Fibroblast of skin of back (primary cell): ENCODE measurements at regions not wholly inside any gene's neighbourhood (a gene's known extent, or its start where the extent isn't known, plus 50 kb on each side); places are given as distances from the start of the nearest gene placed in this dataset.
"Not testable (repeated sequence)": the region's sequence is repeated elsewhere in the genome, so short reads cannot be mapped to it uniquely, and the experiment has no call there.

Source experiments
- DNase-seq: peaks from one replicate; pipeline ENCODE4 v3.0.0-alpha.2; 2013

DNA sequence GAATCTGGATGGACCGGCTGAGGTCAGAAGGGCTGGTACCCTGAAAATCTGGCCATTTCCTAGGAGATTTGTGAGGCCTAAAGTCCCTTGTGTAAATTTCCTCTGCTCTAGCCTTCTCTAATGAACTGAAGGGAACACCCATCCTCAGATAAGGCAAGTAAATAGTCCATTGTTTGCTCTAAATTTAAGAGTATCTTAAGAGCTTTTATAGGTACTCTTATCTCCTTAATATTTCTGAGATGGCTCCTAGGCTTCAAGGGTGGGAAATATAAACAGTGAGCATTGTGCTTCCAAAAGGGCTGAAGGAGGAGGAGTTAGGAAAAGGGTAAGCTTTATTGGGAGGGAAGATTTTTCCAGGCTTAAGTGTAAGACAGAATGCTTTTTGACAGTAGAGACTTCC lies 148.7 kb upstream of the EDNRB start:
- no peak for DNase-seq

DNA sequence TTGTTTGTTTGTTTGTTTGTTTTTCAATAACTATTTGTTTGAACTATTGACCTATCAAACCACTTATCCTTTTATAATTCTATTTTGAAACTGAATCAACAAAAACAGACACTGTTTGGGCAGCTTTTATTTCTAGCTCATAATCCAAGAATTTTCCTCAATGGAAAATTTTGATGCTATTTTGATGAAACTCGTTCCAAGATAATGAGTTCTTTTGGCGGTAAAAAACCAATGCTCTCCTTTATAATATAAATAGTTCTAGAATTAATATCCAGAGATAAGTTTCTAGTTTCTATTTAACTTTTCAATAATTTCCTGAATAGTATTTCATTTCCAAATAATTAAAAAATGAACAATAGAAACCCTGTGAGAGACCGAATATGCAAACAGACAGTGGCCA lies 146.5 kb upstream of the EDNRB start:
- DNase-seq = no peak

DNA sequence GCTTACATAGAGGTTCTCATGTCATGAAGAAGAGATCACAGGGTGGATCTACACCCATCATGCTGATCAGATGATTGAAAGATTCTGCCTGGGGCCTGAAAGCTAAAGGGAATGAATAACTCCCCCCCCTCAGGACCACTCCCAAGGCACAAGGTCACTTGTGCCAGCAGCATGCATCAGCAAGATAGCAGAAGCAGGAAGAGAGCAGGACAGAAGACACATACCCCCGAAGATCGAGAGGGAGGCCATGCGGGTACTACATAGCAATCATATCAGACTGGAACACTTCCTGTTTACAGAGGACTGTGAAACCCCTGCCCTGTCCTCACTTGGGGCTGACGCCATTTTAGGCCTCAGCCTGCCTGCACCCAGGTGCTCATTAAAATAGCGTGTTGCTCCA lies 143.2 kb upstream of the EDNRB start:
- DNase-seq = no peak

DNA sequence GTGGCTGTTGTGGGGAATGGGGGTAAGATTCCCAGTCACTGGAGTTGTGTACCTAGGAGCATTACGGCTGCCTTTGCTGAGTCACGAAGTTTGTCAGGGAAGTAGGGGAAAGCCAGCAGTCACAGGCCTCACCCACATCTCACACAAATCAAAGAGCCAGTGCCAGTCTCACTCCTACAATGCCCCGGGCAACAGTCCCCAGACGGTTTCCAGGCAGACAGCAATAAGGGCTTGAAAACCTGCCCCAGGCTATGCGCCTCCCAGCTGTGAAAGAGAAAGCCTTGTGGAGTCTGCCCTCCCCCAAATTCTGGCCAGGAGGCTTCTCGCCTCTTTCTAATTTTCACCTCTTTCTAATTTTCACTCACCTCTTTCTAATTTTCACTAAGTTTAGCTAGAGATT lies 142.3 kb upstream of the EDNRB start:
- no peak for DNase-seq

DNA sequence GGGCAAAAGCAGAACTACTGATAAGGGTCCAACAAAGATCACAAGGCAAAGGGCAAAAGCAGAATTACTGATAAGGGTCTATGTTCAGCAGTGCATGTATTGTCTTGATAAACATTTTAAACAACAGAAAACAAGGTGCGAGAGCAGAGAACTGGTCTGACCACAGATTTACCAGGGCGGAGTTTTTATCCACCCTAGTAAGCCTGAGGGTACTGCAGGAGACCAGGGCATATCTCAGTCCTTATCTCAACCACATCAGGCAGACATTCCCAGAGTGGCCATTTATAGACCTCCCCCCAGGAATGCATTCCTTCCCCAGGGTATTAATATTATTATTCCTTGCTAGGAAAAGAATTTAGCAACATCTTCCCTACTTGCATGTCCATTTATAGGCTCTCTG lies 138.2 kb upstream of the EDNRB start:
- DNase-seq = not testable (repeated sequence)

DNA sequence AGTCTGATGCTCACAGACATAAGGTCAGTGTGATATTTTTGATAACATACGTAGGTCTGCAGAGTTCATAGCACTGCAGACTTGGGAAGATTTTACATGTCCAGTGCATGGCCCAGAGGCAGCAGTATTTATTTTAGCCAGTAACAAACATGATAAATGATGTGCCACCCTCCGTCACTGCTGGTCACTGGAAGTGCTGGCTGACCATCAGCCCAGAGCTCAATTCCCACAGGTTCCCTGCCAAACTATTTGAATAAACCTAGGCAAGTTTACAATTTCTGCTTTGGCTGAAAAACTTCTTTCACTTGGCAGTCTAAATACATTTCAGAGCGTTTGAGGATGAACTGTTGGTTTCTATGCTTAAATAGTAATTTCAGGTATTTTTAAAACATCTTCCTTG lies 135.5 kb upstream of the EDNRB start:
- DNase-seq = no peak

DNA sequence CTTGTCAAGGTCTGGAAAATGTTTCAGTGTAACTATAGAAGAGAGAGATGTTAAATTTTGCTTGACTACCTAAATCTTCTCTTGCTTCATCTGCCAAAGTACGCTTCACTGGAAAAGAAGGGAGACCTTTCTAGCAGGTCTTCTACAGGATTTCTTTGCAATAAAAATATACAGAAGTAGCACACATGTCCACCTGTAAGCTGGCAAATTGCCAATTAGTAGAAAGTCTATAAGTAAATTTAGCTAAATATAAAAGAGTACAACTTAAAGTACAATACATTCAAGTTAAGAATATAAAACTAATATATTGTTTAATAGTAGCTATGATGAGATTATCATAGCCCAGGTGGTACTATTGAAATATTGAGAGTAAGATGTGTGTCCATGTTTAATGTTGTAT lies 128.5 kb upstream of the EDNRB start:
- no peak for DNase-seq

DNA sequence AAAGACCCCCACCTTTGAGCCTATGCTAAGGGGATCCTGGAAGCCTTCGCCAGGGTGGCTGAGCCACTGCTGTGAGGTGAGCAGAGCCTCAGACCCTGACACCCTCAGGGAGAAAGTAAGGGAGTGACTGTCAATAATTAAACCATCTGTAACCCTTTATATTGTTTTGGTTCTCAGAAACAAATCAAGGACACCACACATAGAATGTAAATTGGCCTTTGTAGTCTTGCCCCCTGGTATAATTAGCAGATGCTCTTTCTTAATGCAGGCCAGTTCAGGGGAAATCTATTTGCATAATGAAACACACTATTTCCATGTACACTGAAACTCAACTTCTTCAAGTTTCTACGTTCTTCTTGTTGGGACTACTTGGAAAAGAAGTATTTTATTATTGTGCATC lies 127.7 kb upstream of the EDNRB start:
- DNase-seq = no peak

DNA sequence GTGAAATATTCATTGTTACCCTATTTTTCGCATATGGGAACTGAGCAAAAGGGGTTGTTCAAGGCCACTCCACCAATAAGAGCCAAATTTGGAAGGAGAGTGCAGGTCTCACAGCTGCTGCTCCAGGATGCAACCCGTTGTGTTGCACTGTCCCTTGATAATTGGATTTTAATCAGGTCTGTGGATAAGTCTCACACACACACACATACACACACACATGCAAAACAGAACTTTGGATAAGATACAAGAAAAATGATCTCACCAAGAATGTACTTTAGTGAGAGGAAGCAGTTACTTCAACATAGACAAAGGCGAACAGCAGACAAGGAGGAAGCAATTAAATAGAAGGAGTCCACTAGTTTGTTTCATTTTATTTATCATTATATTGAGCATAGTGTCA lies 127.3 kb upstream of the EDNRB start:
- DNase-seq = no peak

DNA sequence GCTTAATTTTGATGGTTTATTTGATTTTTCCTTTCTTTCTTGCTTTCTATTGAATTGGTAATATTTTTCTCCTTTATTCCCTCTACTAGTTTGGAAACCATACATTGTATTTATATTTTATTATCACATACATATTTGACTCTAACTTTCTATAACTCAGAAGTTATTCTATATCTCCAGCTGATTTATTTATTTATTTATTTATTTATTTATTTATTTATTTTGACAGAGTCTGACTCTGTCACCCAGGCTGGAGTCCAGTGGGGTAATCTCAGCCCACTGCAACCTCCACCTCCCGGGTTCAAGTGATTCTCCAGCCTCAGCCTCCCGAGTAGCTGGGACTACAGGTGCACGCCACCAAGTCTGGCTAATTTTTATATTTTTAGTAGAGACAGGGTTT lies 122.7 kb upstream of the EDNRB start:
- not testable (repeated sequence) for DNase-seq

DNA sequence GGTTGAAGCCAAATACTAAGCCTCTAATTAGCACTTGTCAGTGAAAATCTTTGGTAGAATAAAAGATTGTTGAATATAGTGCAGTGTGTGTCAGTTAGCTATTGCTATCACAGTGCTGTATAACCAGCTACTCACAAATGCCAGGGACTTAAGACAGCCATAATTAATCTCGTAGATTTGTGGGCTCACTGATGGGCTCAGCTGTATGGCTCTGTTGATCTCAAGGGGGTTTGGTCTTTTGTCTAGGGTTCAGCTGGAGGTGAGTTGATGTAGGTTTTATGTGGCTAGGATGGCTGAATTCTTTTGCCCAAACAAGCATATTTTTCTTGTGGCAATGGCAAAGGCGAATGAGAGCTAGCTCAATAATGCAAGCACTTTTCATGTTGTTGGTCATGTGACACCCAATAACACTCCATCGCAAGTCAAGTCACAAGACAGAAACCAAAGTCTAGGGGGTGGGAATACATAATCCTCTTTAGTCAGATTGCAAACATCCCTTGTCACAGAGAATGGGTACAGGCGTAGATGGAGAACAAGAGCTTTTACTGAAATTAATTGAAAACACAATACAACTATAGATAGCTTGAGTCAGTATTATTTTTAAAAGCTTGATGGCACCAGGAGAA lies 121.7 kb upstream of the EDNRB start:
- no peak for DNase-seq

DNA sequence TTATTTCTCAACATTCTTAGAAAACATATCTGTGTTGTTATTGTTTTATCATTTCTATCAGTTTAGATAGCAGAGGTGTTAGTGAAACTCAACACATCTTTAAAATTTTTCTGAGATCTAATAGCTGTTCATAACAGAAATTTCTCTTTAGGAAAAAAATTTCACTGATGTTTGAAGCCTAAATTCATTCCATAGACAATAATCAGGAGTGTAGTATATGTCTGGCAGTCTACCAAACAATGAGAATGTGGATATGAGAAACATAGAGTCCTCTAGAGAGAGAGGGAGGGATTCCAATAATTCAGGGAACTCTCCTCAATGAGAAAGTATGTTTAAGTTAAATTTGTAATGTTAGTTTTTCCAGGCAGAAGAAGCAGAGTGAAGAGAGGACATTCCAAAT lies 118.2 kb upstream of the EDNRB start:
- DNase-seq = peak; percentile 2

DNA sequence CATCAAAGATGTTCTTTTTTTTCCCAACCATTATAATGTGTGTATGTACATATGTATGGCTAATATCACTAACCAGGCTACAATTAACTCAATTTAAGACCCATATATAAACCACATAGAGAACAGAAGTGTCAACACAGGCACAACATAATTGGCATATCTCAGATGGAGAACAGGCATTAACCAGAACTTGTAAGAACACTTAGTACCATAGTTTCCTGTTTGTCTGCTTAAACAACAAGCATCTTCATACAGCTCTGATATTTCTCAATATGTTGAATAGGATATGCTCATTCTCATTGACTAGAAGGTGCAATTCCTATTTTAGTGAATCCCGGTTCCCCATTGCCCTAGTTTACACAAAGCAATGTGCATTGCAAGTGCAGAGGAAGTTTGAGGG lies 116.9 kb upstream of the EDNRB start:
- no peak for DNase-seq

DNA sequence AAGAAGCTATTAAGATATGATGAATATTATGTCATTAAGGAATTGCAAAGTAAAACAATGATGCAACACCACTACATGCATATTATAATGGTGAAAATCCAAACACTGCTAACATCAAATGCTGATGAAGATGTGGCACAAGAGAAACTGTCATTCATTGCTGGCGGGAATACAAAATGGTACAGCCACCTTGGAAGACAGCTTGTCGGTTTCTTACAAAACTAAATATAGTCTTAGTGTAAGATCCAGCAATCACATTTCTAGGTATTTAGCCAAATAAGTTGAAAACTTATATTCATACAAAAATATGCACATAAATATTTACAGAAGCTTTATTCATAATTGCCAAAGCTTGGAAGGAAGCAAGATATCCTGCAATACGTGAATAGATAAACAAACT lies 114.9 kb upstream of the EDNRB start:
- DNase-seq = no peak

DNA sequence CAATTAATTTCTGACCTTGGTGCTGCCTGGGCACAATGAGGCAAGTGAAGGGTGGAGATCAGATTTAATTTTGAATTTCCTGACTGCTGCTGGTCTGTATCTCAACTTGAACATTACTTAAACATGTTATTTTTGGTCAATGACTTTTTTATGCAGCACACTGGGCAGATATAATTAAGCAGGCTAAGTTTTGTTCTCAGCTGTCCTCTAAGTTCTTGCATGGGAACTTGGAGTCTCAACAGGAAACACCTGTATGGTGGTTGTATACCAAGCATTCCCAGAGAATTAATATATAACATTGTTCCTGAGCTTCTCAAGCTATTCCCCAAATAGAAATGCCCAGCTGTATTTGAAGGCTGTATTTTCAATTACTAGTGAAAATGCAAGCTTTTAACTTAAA lies 113.5 kb upstream of the EDNRB start:
- DNase-seq = no peak

DNA sequence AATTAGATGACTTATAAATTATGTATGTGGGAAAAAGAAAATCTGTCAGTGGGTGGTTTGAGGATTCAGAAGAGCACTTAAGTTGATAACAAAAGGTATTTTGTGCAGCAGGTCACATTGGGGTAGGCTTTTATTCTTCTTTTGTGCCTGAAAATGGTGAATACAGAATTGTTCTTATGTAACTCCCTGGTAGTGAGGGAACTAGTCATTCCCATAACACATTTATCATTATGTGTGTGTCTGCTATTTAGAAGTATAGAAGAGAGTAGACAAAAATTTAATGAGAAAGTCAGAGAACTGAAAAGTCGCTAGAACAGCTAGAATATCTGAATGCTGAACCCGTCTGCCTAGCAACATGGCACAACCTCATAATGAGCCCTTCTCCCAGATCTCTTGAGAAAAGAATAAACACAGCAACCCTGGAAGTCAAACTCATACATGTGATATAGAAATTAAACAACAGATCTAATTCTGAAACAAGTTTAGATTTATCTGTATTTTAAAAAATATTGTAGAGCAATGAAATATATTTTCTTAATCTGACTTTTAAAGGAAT lies 111.8 kb upstream of the EDNRB start:
- no peak for DNase-seq

DNA sequence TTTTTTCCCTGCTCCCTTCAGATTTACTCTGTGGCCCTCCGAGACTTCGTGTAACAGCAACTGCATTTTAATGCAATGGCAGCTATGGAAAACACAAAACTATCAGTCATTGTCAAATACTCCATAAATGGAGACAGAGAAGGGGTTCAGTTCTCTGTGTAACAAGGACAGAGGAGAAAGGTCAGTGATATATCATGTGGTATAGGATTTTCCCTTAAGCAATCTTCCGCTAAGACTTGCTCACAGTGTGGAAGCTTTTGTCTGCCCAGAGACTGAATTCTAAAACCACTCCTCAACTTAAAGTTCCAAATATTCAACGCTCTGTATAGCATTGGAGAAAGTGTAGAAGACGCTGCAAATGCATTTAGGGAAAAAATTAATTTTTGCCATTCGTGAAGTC lies 111.3 kb upstream of the EDNRB start:
- no peak for DNase-seq

DNA sequence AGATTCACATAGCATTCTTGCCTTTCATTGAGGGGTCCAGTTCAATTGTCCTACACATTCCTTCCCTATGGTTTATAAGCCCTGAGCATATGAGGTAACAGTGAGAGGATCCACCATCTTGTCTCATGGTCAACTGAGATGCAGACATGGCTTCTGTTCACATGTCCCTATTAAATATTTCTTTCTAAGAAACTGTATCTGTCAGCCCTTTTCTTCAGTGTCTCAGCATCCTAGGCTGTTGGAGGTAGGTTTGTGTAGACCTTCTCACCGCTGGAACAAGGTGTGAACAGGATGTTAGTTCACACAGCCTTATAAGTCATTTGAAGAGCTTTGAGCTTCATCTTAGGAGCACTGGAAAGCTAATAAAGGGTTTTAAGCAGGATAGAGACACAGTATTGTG lies 110.3 kb upstream of the EDNRB start:
- no peak for DNase-seq

DNA sequence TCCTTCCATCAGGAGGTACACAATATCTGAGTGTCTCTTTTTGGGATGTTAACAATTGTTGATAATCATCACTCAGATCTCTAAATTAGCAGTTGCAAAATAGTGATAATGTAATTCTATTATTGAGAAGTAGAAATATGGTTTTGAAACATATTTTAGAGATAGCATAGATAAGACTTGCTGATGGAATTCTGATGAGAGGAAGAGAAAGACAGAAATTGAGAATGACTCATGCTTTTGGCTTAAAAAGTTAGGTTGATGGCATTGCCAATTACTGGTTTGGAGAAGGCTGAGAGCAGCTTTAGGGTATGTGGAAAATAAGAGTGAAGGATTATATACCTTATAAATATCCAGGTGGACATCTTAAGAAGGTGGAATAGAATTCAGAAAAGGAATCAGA lies 106.4 kb upstream of the EDNRB start:
- DNase-seq = no peak

DNA sequence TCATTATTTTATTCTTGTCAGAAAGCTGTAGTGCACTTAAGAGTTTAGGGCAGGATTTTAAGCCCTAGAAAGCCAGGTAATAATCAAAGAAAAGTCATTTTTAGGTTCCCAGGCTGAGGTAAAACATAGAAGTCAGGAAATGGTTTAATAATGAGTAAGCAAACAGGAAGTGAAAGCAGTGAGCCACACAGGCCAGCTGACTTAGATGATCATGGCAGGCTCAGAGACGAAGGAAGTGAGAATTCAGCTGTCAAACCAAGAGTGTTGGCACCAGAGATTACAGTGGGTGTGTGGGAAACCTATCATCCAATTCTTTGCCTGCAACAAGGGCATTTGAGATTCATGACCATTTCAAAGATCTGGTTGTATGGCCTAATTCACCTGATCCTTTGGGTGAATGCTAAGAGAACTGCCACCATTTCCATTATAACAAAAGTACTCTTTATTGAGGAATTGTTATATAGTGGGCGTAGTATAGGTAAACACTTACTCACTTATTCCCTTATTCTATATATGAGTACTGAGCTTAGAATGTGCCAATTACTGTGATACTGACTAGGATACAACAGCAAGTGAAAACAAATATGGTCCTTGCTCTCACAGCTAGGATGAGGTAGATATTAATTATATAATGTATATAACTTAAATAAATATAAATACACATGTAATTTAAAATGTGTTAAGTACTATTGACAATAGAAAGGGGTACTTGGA lies 103.7 kb upstream of the EDNRB start:
- DNase-seq = peak; percentile 56

DNA sequence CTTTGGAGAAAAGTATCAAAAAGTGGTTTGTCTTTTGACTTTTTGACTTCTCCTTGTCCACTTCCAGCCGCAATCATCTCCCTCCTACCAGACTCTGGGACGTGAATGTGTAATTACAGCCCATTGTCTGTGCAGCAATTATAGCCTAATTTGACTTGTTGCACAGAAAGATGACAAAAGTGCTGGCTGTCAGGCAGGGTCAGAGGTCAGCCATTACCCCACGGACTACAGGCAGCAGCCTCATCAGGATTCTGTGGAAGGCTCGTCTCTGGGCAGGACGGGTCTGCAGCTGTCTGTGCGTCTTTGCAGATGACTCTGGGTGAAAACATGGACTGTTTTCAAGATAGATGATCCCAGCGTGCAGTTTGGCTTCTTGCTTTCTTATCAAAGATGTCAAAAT lies 102.2 kb upstream of the EDNRB start:
- no peak for DNase-seq

DNA sequence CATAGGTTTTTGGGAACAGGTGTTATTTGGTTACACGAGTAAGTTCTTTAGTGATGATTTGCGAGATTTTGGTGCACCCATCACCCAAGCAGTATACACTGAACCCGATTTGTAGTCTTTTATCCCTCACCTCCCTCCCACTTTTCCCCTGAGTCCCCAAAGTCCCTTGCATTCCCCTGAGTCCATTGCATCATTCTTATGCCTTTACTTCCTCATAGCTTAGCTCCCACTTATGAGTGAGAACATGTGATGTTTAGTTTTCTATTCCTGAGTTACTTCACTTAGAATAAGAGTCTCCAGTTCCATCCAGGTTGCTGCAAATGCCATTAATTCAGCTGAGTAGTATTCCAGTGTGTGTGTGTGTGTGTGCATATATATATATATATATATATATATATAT lies 97.2 kb upstream of the EDNRB start:
- no peak for DNase-seq

DNA sequence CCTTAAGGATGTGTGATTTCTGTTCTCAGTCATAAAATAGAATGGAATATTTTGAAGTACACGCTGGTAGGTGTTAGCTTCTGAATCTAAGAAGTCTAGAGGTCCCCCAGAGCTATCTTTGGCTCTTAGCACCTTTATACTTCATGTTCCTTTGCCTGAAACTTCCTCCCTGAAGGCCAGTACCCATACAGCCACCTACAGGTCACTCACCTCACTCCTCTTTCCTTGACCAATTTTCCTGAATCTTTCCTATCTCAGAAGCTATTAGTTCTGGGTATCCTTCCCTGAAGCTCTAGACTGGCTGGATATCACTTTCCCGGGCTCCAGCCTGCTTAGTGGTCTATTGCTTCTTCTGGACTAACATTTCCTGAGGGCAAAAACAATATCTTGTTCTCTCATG lies 93.4 kb upstream of the EDNRB start:
- no peak for DNase-seq

DNA sequence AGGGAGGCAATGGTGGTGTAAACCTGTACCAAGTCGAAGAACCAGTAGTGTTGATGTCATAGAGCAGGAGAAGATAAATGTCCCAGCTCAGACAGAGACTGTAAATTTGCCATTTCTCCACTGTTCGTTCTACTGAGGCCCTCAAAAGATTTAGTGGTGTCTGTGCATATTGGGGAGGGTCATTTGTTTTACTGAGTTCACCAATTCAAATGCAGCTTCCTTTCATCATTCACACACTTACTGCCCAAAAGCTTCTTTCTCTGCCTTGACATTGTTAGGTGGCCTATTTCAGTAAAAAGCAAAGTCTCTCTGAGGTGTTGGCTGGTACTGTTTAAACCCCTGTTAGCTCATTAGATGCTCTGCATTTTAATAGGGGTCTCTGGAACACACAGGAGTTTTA lies 86.2 kb upstream of the EDNRB start:
- no peak for DNase-seq

DNA sequence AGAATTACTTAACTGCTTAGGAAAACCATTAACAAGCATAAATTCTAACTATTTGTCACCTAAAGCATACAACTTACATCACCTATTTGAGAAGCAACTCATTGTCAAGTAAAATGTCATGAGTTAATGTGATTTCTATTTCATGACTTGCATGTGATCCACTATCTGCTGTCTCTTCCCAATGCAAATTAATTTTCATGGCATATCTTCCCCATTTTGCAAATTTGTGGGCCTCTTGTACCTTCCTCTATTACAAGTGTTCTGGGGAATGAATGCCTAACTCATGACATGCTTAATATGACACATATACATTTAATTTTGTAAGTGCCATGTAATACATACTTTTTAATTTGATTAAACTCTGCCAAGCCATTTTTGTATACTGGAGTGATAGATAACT lies 81.1 kb upstream of the EDNRB start:
- DNase-seq = no peak
